ENCODE measurements at regions not wholly inside any gene's neighbourhood (a gene's known extent, or its start where the extent isn't known, plus 50 kb on each side); places are given as distances from the start of the nearest gene placed in this dataset.

- BruUV-seq (replicated peaks), result no TSS peak
- intact Hi-C loops (cut with micrococcal nuclease; ENCODE audit: unreplicated experiment) (no loop called here), in situ Hi-C loops (cut with HindIII; ENCODE audit: extremely low pct_ligation_motif_present, low pct_unique_long_range_greater_than_20kb) (no loop called here)
- ATAC-seq (no peak), DNase-seq (ENCODE audit: low spot score) (no peak), FAIRE-seq (no peak)
- 69% methylated on average over 5 of the region's 10 CpGs for WGBS (ENCODE audit: low lambda C conversion rate)
- peaks cover 2 to 17% of the 10 kb centered on the region in 2 experiments; a peak in 3 of 5 replicates for H3K27me3 ChIP-seq (ENCODE audit: control insufficient read depth in 1 of 2, insufficient read depth in 2 of 2, low read length in 2 of 2)
- ChIA-PET POLR2A (no interaction called here), CTCF (ENCODE audit: low intra/inter-chr PET ratio, low total read pairs) (no interaction called here)
- no peak overlapping the region for H3K9ac ChIP-seq (ENCODE audit: insufficient read depth, low read depth, low read length)
- H3K4me1 ChIP-seq (ENCODE audit: insufficient read depth, low read length), result no peaks in the 10 kb centered on the region
- H3K9me3 ChIP-seq (ENCODE audit: low read length), result no peaks in the 10 kb centered on the region
- no peak overlapping the region for H3K27ac ChIP-seq (ENCODE audit: extremely low read length, insufficient read depth, low read length)
- no peaks in the 10 kb centered on the region for H3K36me3 ChIP-seq (replicated peaks in 1 of 2; ENCODE audit: control insufficient read depth in 1 of 2, insufficient read depth in 2 of 2, low read length in 2 of 2)
- TF ChIP-seq ATF2 (CRISPR knock-in tag; IDR thresholded peaks at IDR 0.05) (no peak), ZNF773 (CRISPR knock-in tag; IDR thresholded peaks at IDR 0.05; ENCODE audit: borderline replicate concordance) (no peak), EP300 (IDR thresholded peaks at IDR 0.05; ENCODE audit: low read depth in 2 of 2, low read length in 2 of 2) (no peak), EP300 (CRISPR knock-in tag; IDR thresholded peaks at IDR 0.05; ENCODE audit: borderline replicate concordance) (no peak), ZFY (CRISPR knock-in tag; IDR thresholded peaks at IDR 0.05) (no peak), ZBTB44 (CRISPR knock-in tag; IDR thresholded peaks at IDR 0.05) (no peak)
- no peaks in the 10 kb centered on the region for H4K20me1 ChIP-seq (ENCODE audit: insufficient read depth, low read length)
- H3K79me2 ChIP-seq (ENCODE audit: insufficient read depth, low read length), result no peaks in the 10 kb centered on the region
- H3K4me2 ChIP-seq (ENCODE audit: low read depth, low read length), result no peak overlapping the region
- H2AFZ ChIP-seq (ENCODE audit: low read length), result no peak overlapping the region
- H3K4me3 ChIP-seq (replicated peaks in 1 of 3; ENCODE audit: insufficient read depth in 1 of 3, low read depth in 2 of 3, low read length in 3 of 3), result no peak overlapping the region
Measured at GRCh38 chr22:48821727-48822126, 1005.9 kb downstream of the BRD1 start.

GRCh38 chr22:48821346-48821690 lies 1006.4 kb downstream of the BRD1 start:
- BruUV-seq (replicated peaks), result no TSS peak
- FAIRE-seq, result no peak
- TF ChIP-seq PTBP1 (IDR thresholded peaks at IDR 0.05; ENCODE audit: low read depth, low read length, poor library complexity, severe bottlenecking) (no peak), ETS1 (CRISPR knock-in tag; IDR thresholded peaks at IDR 0.05) (no peak), DZIP1 (CRISPR knock-in tag; IDR thresholded peaks at IDR 0.05) (no peak), ZNF44 (CRISPR knock-in tag; IDR thresholded peaks at IDR 0.05) (no peak), PLSCR1 (CRISPR knock-in tag; IDR thresholded peaks at IDR 0.05; ENCODE audit: borderline replicate concordance) (no peak), NFYB (CRISPR knock-in tag; IDR thresholded peaks at IDR 0.05) (no peak)

More at GRCh38 chr22:48821346-48821690, 1006.4 kb downstream of the BRD1 start:
- in situ Hi-C loops (cut with HindIII; ENCODE audit: extremely low pct_ligation_motif_present, low pct_unique_long_range_greater_than_20kb), result no loop called here
- no peaks in the 10 kb centered on the region for H3K4me1 ChIP-seq (ENCODE audit: insufficient read depth, low read length)
- intact Hi-C loops (cut with micrococcal nuclease; ENCODE audit: unreplicated experiment), result no loop called here
- H3K4me2 ChIP-seq (ENCODE audit: low read depth, low read length), result no peak overlapping the region
- H3K9ac ChIP-seq (ENCODE audit: insufficient read depth, low read depth, low read length), result no peak overlapping the region
- no peaks in the 10 kb centered on the region for H3K36me3 ChIP-seq (replicated peaks in 1 of 2; ENCODE audit: control insufficient read depth in 1 of 2, insufficient read depth in 2 of 2, low read length in 2 of 2)
- H3K4me3 ChIP-seq (replicated peaks in 1 of 3; ENCODE audit: insufficient read depth in 1 of 3, low read depth in 2 of 3, low read length in 3 of 3), result no peak overlapping the region
- H3K79me2 ChIP-seq (ENCODE audit: insufficient read depth, low read length), result no peaks in the 10 kb centered on the region
- POLR2A ChIA-PET, result no interaction called here
- H4K20me1 ChIP-seq (ENCODE audit: insufficient read depth, low read length), result no peaks in the 10 kb centered on the region
- peaks cover 2 to 13% of the 10 kb centered on the region in 2 experiments; a peak in 3 of 5 replicates for H3K27me3 ChIP-seq (ENCODE audit: control insufficient read depth in 1 of 2, insufficient read depth in 2 of 2, low read length in 2 of 2)
- WGBS (ENCODE audit: low lambda C conversion rate), result 19% methylated on average over 3 of the region's 10 CpGs
- H2AFZ ChIP-seq (ENCODE audit: low read length), result no peak overlapping the region
- ATAC-seq, result no peak
- CTCF ChIA-PET (ENCODE audit: low intra/inter-chr PET ratio, low total read pairs), result no interaction called here
- no peaks in the 10 kb centered on the region for H3K9me3 ChIP-seq (ENCODE audit: low read length)
- H3K27ac ChIP-seq (ENCODE audit: extremely low read length, insufficient read depth, low read length), result no peak overlapping the region
- no peak for DNase-seq (ENCODE audit: low spot score)

All from HepG2 (cell line).